GM19397 (cell line): ENCODE measurements at regions not wholly inside any gene's neighbourhood (a gene's known extent, or its start where the extent isn't known, plus 50 kb on each side); places are given as distances from the start of the nearest gene placed in this dataset.

ENCODE experiments used
- ATAC-seq: cut with Tn5 transposase; IDR thresholded peaks from one replicate; pipeline ENCODE4 v1.9.1; 2021; ENCODE audit warnings: mild to moderate bottlenecking, moderate library complexity; ENCODE audit not compliant: unreplicated experiment

DNA sequence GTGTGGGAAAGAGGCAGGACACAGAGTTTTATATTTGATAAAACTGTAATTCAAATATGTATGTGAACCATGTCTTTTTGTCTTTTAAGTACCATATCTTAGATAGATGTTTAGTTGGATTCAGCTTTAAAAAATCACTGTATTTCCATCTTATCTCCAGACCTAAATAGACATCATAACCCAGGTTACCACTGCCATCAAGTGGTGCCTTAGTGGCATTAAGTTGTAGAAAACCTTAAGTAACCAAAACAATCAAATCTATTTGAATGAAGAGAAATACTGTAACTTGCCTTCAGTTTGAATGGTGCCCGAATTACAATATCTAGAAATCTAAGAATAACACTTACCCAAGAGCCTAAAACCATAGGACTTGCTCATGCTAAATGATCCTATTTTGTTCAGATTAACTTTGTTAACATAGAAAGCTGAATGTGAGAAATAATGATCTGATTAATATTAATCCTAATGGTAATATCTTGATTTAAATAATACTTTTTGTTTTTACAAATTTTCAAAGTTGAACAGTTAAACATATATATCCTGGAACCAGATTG, 92.5 kb upstream of the MAP2 start:
- no peak for ATAC-seq

DNA sequence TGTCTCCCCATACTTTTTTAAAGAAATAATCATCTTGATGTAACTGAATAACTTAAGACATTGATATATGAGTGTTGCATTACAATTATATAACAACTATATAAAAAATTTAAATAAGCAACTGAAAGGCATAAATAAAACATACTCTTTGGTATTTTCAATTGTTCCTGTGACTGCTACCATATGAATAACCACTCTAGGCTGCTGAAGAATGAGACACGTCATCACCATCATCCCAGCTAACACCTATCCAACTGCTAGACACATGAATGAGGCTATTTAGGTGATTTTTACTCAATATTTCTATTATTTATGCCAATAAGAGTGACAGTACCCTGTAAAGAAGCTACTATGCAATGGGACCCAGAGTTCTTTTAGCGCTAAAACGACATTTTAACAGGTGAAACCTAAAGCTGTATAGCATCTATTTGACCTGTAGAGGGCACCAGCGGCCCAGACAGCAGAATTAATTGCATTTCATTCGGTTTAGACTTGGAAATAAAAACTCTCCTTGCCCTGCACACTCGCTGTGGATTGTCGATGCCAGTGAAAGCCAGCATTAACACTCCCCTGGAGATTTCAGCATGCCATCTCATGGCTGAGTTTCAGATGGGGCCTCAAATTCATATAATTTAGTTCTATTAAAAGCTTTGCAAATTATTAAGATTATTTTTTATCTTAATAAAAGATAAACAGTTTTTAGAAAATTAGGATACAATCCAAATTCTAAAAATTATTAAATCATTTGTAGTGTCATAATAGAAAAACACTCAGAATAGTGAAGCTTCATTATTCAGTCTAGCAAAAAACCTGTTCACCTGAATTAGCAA, 89.4 kb upstream of the MAP2 start:
- peak; percentile 83 for ATAC-seq

- ATAC-seq = no peak
Measured at GRCh38 chr2:209340522-209340921, 83.3 kb upstream of the MAP2 start.

DNA sequence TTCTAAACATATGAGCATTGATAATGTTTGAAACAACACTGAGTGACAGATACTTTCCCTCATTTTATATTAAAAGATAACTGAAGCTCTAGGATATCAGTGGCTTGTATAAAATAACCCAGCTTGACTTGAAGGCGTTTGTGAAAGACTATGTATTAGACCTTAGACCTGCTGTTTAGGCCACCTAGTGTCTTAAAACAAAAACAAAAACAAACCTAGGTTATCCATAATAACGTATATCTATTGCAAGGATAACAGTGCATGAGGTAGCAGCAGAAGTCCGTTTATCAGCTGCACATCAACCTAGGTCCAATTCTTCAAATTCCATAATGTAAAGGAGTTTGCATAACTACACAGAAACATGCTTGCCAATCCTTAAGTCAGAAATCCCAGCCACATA, 79.5 kb upstream of the MAP2 start:
- ATAC-seq = no peak

- no peak for ATAC-seq
Measured at GRCh38 chr2:209348433-209348832, 75.4 kb upstream of the MAP2 start.

DNA sequence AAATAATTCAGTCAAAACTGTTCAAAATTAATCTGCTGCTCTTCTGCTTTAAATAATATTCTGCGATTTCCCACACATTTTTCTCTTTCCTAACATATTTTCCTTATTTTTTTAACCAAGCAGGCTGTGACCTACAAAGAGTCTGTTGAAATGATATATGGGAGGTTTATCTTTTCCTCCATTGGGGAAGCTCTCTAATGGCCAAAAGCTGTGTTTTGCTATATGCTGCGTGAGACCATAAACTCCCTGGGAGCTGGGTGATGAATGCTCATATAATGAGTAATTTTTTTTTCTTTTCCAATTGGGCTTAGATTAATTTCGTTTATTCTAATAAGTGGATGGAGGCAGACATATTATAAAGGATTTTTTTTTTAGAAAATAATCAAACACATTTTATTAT, 72.2 kb upstream of the MAP2 start:
- ATAC-seq = no peak

GRCh38 chr2:209358992-209359391, 64.9 kb upstream of the MAP2 start:
- ATAC-seq = no peak

GRCh38 chr2:209367075-209367747, 56.6 kb upstream of the MAP2 start:
- ATAC-seq = no peak

GRCh38 chr2:209368406-209368805, 55.4 kb upstream of the MAP2 start:
- ATAC-seq = no peak

GRCh38 chr2:209368914-209369313, 54.9 kb upstream of the MAP2 start:
- no peak for ATAC-seq

- no peak for ATAC-seq
Measured at GRCh38 chr2:209369656-209370055, 54.2 kb upstream of the MAP2 start.

- ATAC-seq = no peak
Measured at GRCh38 chr2:209371407-209371806, 52.4 kb upstream of the MAP2 start.
